Embryonic facial prominence (tissue), 1 donor: ENCODE measurements at regions not wholly inside any gene's neighbourhood (a gene's known extent, or its start where the extent isn't known, plus 50 kb on each side); places are given as distances from the start of the nearest gene placed in this dataset.
"Not testable (repeated sequence)": the region's sequence is repeated elsewhere in the genome, so short reads cannot be mapped to it uniquely, and the experiment has no call there.

Experiments used
- DNase-seq: peaks from one replicate; pipeline ENCODE4 v3.0.0-alpha.2; 2016; ENCODE audit errors: extremely low spot score

- DNase-seq, result no peak
Measured at GRCh38 chr2:48043746-48044145, 137.4 kb upstream of the FBXO11 start.

GRCh38 chr2:48045613-48046012 is 139.3 kb upstream of the FBXO11 start:
- DNase-seq, result no peak

DNA sequence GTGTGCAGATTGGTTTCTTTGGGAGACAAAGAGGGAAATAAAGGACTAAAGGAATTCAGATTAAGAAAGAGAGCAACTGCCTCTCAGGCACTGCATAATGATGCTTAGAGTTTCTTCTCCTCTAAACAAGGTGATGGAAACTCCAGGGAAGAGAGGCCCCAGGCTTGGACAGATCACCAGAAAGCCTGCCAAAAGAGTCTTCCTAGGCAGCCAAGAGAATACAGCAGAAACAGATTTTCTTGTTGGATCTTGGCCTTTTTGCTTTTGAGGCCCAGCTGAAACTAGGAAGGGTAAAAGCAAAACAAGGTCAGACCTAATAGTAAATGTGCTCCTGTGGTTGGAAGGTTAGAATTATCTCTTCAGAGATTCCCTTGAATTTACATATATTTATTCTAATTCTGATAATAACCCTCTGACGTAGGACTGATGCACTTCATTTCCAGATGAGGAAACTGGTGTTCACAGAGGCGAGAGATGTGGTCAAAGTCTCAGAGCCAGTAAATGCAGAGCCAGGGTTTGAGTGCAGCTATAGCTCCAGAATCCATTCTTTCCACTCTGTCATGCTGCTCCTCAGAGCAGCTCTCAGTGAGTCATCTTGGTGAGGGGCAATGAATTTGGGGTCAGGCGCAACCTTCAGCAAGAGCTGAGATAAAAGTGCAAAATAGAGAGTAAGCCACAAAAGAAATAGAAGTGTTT is 142.3 kb upstream of the FBXO11 start:
- no peak for DNase-seq

GRCh38 chr2:48049371-48049770 is 143.1 kb upstream of the FBXO11 start:
- no peak for DNase-seq

GRCh38 chr2:48050711-48051110 is 144.4 kb upstream of the FBXO11 start:
- no peak for DNase-seq

DNA sequence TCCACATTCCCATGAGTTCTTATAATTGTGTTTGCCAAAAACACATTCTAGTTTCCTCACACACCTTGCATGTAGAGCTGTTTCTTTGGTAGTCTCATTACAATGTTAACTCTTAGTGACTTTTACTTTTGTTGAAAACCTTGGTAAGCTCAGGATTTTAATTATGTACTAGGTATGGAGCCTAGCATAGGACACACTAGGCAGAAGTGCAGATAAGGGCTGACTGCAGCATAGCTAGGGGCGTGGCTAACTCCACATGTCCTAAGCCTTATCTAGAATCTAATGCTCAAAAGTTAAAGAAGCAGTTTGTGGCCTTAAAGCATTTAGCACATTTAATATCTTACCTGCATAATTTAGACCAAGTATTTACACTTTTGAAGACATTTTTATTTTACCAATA is 153.7 kb upstream of the FBXO11 start:
- DNase-seq, result no peak

- DNase-seq, result not testable (repeated sequence)
Measured at GRCh38 chr2:48061656-48062055, 155.4 kb upstream of the FBXO11 start.

GRCh38 chr2:48065096-48065495 is 158.8 kb upstream of the FBXO11 start:
- no peak for DNase-seq

GRCh38 chr2:48066000-48066399 is 159.7 kb upstream of the FBXO11 start:
- DNase-seq, result no peak

DNA sequence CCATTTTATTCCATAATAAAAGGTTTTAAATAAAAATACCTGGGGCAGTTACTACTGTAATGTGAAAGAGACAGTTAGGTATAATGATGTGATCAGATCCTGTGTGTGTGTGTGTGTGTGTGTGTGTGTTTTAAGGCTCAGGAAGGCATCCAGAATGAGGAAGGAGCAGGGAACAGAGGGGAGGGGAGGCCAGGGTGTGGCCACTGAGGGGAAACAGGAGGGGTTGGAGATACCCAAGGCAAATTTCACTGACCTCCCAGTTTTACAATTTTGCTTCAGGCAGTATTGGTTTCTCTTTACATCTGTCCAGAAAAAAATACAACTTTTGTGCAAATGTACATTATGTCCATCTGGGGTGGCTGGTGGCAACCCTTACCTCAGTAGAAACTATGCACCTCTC is 163.5 kb upstream of the FBXO11 start:
- DNase-seq, result no peak

- no peak for DNase-seq
Measured at GRCh38 chr2:48070415-48070814, 164.1 kb upstream of the FBXO11 start.

GRCh38 chr2:48072583-48072982 is 166.3 kb upstream of the FBXO11 start:
- DNase-seq, result no peak

- DNase-seq, result no peak
Measured at GRCh38 chr2:48075631-48076030, 169.3 kb upstream of the FBXO11 start.

DNA sequence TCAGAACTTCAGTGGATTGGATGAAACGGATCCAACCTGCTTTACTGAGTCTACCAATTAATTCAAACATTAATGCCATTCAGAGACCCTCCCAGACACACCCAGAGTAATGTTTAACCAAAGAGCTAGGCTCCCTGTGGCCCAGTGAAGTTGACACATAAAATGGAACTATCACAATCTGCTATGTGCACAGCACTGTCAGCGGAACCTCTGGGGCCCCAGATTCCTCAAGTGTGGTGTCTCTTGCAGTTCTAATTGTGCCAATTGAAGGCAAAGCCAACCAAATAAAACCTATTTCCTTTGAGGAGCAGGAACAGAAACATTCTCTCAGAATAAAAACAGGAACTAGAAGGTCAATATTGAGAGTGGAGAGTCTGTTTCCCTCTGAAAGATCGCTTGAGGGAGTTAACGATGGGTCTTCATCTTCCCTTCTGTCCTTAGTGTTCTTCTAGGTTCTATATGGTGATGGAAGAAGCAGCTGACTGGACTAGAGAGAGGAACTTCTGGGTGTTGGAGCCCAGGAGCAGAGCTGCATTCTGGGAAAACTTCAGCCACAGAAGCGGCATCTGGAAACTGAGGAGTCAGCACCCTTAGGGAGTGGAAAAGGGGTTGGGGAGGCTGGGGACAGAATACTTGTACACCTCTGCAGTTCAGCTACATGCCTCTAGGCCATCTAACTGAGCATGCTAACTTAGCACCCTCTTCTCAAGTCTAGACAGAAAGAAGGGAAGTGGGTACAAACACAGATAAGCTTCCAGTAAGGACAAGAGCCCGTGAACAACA is 174.4 kb upstream of the FBXO11 start:
- no peak for DNase-seq

- DNase-seq, result no peak
Measured at GRCh38 chr2:48081317-48081628, 175.0 kb upstream of the FBXO11 start.

- DNase-seq, result no peak
Measured at GRCh38 chr2:48085888-48086287, 179.6 kb upstream of the FBXO11 start.

DNA sequence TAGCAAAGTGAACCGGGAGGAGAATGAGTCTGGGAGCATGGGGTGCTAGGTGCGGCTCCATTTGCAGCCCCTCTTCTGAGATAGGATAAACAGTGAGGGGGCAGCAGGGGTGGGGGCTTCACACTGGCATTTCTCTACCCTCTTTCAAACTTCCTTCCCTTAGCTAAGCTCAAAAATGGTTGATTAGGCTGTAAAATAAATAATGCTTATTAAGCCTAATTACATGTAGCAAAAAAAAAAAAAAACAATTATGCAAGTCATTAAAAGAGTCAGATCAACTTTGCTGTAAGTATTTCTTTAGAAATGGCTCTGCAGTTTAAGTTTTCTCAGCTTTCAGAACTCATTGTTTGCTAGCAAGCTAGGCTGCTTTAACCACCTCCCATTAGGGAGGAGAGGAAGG is 182.7 kb upstream of the FBXO11 start:
- DNase-seq, result no peak

GRCh38 chr2:48089644-48090043 is 183.3 kb upstream of the FBXO11 start:
- DNase-seq, result peak; percentile 50

DNA sequence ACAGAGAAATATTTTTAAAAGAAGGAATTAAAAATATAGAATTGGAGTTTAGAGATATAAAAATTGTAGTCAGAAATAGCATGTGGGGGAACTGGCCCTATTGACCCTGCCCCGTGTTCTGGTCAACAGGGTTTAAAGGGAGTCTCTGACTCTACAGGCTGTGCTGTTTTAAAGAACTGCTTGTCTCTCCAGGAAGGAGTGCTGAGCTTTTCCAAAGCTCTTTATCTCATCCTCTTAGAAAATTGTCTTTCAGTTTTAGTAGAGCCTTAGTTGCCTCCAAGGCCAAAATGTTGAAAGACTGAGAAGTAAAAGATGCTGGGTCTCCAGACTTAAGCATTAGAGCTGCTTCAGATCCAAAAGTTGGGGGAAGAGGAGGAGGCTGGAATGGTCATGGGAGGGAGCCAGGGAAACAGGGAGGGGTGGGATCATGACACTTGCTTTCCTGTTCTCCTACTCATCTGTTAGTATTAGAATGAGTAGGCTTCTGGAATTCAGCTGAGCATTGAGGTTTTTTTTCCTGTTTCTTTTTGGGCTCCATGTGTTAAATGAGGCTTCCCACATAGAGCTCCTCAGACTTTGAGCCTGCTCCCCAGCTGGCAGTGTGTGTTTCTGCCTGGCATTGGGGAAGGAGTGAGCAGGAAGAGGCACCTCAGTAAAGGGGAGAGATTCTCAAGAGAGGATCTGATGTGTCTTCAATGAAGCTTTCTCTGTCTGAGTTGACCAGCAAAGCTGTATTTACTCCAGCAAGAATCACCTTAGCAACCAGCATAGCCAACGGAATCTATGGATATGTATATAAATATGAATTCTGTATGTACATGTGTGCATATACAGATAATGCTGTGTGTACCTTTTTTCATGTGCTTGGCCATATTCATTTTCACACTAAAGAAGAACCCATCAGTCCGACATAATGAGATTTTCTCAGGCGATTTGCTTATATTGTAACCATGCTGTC is 186.8 kb upstream of the FBXO11 start:
- DNase-seq, result no peak

DNA sequence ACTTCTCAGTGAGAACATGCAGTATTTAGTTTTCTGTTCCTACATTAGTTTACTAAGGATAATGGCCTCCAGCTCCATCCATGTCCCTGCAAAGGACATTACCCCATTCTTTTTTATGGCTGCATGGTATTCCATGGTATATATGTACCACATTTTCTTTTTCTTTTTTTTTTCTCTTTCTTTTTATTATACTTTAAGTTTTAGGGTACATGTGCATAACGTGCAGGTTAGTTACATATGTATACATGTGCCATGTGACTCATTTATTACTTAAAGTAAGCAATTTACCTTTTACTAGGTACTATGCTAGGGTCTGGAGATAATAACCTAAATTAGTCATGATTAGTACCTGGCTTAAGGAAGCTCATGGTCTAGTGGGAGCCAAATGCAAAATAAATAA is 190.5 kb upstream of the FBXO11 start:
- not testable (repeated sequence) for DNase-seq

- DNase-seq, result no peak
Measured at GRCh38 chr2:48098539-48098938, 192.2 kb upstream of the FBXO11 start.

DNA sequence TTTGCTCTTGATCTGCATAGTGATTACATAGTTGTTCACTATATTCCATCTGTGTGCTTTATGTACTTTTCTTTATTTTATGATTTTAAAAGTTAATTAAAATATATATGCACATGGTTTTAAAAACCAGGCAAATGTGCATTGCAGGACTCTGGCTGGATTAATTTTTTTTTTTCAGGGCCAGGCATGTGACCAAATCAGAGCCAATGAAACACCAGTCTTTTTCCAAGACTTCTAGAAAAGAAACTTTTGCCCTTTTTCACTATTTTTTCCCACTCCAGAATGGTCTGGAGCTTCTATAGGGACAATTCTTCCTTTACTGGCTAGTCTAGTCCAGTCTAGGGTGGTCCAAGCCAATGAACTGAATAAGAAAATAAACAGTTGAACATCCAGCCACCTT is 198.1 kb upstream of the FBXO11 start:
- DNase-seq, result no peak
